ENCODE measurements at regions not wholly inside any gene's neighbourhood (a gene's known extent, or its start where the extent isn't known, plus 50 kb on each side); places are given as distances from the start of the nearest gene placed in this dataset.

DNA sequence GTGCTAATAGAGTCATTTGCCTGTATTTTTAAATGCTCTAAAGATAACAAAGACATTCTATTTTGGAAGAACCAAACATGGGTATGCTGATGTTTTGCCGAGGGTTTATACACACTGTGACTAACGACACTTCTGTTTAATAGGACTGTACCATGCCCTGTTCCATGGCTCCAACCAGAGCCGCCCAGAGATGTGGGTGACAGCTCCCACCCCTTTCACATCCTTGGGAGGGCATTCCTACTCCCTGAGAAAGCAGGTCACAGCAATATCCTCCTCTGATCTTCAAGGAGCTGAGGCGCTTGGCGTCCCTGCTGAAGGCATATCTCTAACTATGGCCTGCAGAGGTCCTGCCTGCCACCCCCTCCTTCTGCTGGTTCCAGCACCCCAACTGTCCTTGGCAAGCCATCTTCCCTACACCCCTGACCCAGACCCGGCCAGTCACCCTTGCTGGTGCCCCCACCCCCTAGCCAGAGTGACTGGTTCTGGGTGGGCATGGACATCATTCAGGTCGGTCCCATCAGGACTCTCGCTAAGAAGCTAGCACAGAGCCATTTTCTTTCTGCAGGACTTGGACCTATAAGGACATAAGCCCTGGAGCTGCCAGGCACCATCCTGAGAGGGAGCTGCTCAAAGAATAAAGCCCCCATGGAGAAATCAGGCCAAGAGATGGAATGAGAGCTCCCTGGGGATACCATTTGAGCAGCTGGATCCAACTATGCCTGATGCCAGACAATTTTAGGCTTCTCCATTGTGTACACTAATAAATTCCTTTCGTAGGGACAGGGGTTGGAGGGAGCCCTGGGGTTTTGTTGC is 381.3 kb downstream of the CTTN start:
- Histone ChIP-seq H3K4me3 (ENCODE audit: low read length) (no peak overlapping the region), H3K4me1 (ENCODE audit: control insufficient read depth, insufficient read depth, low read length) (no peaks in the 10 kb centered on the region), H3K36me3 (ENCODE audit: control insufficient read depth, insufficient read depth, low read length) (no peaks in the 10 kb centered on the region), H3K9me3 (ENCODE audit: control insufficient read depth, low read length) (no peaks in the 10 kb centered on the region), H3K9ac (ENCODE audit: low read length) (no peak overlapping the region), H3K27me3 (ENCODE audit: control insufficient read depth, insufficient read depth, low read length) (no peaks in the 10 kb centered on the region)

DNA sequence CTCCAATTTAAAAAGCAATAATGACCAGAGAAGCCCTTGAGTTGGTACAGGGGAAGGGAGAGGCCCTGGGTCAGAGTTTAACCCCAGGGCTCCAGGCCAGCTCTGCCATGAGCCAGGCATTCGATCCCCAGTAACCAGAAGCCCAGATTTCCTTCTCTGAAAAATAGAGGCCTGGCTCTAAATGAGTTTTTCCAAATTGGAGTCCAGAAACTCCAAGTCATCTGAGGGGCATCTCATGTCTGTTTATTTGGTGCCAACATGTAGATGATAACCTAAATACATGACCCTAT is 381.9 kb downstream of the CTTN start:
- Histone ChIP-seq H3K36me3 (ENCODE audit: control insufficient read depth, insufficient read depth, low read length) (no peaks in the 10 kb centered on the region), H3K4me1 (ENCODE audit: control insufficient read depth, insufficient read depth, low read length) (no peaks in the 10 kb centered on the region), H3K27me3 (ENCODE audit: control insufficient read depth, insufficient read depth, low read length) (no peaks in the 10 kb centered on the region), H3K4me3 (ENCODE audit: low read length) (no peak overlapping the region), H3K9ac (ENCODE audit: low read length) (no peak overlapping the region), H3K9me3 (ENCODE audit: control insufficient read depth, low read length) (no peaks in the 10 kb centered on the region)

DNA sequence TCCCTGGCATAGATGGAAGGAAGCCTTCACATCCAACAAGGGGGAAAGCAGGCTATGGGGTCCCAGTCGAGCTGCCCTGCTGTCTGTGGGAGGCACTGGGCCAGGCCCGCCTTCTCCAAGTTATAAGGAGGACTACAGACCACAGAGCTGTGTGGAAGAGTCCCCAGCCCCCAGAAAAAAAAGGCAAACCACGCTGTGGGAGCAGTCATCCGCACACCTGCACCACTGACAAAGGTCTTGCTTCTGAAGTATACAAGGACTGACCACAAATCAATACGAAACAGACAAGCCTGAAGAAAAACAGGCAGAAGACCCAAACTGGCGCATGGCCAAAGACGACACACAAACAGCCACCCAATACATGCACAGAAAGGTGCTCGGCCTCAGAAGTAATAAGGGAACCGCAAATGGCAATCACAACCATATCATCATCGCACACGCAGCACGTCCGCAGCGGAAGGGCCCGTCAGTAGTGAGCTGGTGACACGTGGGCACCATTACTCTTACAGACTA is 384.1 kb downstream of the CTTN start:
- Histone ChIP-seq H3K4me1 (ENCODE audit: control insufficient read depth, insufficient read depth, low read length) (no peaks in the 10 kb centered on the region), H3K27me3 (ENCODE audit: control insufficient read depth, insufficient read depth, low read length) (no peaks in the 10 kb centered on the region), H3K9ac (ENCODE audit: low read length) (no peak overlapping the region), H3K4me3 (ENCODE audit: low read length) (no peak overlapping the region), H3K36me3 (ENCODE audit: control insufficient read depth, insufficient read depth, low read length) (no peaks in the 10 kb centered on the region), H3K9me3 (ENCODE audit: control insufficient read depth, low read length) (no peaks in the 10 kb centered on the region)

DNA sequence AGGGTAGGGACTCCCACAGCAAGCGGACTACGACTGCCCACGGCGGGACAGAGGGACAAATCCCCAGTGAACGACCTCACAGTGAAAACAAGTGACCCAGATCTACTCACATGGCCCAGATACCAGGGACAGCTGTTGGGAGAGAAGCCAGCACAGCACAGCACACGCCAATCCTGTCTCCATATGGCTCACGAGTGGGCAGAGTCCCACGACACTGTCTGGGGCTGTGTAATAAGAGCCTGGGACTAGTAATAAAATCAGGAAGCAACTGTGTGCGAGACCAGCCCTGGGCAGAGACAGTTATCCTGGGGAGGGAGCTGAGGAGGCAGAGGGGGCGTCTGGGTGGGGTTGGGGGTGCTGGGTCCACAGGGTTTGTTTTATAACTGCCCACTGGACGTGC is 385.0 kb downstream of the CTTN start:
- Histone ChIP-seq H3K36me3 (ENCODE audit: control insufficient read depth, insufficient read depth, low read length) (no peaks in the 10 kb centered on the region), H3K4me3 (ENCODE audit: low read length) (no peak overlapping the region), H3K9me3 (ENCODE audit: control insufficient read depth, low read length) (no peaks in the 10 kb centered on the region), H3K27me3 (ENCODE audit: control insufficient read depth, insufficient read depth, low read length) (no peaks in the 10 kb centered on the region), H3K4me1 (ENCODE audit: control insufficient read depth, insufficient read depth, low read length) (no peaks in the 10 kb centered on the region), H3K9ac (ENCODE audit: low read length) (no peak overlapping the region)

DNA sequence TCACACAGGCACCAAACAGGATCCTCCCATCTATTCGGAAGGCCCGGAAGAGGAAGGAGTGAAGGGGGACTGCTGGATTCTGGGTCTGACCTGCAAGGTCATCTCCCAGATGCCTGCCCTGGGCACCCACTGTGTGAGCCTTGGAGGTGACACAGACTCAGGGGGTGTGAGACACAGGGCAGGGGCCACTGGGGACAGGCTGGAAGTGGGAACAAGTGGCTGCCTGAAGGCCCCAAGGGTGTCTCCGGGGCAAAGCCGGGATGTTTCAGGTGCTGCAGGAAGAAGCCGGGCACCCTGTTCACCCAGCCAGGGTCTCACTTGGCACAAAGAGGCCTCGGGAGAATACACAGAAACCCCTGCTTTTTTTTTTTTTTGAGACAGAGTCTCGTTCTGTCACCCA is 385.5 kb downstream of the CTTN start:
- Histone ChIP-seq H3K27me3 (ENCODE audit: control insufficient read depth, insufficient read depth, low read length) (no peaks in the 10 kb centered on the region), H3K4me1 (ENCODE audit: control insufficient read depth, insufficient read depth, low read length) (no peaks in the 10 kb centered on the region), H3K36me3 (ENCODE audit: control insufficient read depth, insufficient read depth, low read length) (no peaks in the 10 kb centered on the region), H3K4me3 (ENCODE audit: low read length) (no peak overlapping the region), H3K9ac (ENCODE audit: low read length) (no peak overlapping the region), H3K9me3 (ENCODE audit: control insufficient read depth, low read length) (no peaks in the 10 kb centered on the region)

DNA sequence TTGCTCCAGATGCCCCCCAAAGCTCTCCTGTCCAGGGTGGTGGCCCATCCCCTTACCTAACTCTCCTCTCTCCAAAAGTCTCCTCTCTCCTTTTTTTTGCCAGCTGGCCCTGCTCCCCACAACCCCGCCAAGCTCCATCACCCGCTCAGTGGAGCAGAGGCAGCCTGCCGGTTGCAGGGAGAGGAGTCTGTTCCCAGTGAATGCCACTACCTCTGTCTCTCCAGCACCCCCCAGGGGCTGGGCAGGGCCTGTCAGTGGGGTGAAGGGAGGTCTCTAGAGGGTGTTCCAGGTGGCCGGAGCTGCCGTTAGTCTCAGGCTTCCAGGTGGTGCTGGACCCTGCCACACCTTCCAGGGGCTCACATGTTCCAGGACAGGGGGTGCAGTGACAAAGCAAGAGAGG is 387.0 kb downstream of the CTTN start:
- Histone ChIP-seq H3K9me3 (ENCODE audit: control insufficient read depth, low read length) (no peaks in the 10 kb centered on the region), H3K4me3 (ENCODE audit: low read length) (no peak overlapping the region), H3K4me1 (ENCODE audit: control insufficient read depth, insufficient read depth, low read length) (no peaks in the 10 kb centered on the region), H3K9ac (ENCODE audit: low read length) (no peak overlapping the region), H3K27me3 (ENCODE audit: control insufficient read depth, insufficient read depth, low read length) (no peaks in the 10 kb centered on the region), H3K36me3 (ENCODE audit: control insufficient read depth, insufficient read depth, low read length) (no peaks in the 10 kb centered on the region)

DNA sequence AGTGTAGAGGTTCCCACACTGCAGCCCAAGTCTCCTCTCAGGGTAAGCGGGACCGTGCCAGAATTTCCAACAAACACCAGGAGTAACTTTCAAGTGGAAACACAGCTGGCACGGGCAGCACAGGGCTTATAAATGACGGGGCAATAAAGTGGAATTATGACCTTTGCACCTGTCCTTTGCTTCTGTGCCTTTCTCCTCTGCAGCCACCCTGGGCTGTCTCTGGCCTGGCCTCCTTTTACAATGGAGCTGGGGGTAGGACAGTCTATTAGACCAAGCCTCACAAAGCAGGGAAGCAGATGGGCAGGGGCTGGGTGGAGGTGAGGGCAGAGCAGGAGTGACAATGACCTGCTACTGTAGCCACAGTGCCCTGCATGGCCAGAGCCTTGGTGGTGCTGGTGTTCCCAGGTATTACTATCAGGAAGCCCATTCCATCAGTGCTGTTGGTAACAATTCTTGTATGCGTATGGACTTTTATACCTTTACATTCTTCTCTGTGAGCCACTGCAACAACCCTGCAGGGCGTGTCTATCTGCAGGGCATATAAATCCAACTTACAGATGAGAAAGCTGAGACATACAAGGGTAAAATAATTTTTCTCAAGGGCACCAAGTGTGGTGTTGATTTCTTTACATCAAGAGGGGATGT is 387.8 kb downstream of the CTTN start:
- Histone ChIP-seq H3K36me3 (ENCODE audit: control insufficient read depth, insufficient read depth, low read length) (no peaks in the 10 kb centered on the region), H3K9me3 (ENCODE audit: control insufficient read depth, low read length) (no peaks in the 10 kb centered on the region), H3K9ac (ENCODE audit: low read length) (no peak overlapping the region), H3K4me3 (ENCODE audit: low read length) (no peak overlapping the region), H3K27me3 (ENCODE audit: control insufficient read depth, insufficient read depth, low read length) (no peaks in the 10 kb centered on the region), H3K4me1 (ENCODE audit: control insufficient read depth, insufficient read depth, low read length) (no peaks in the 10 kb centered on the region)

DNA sequence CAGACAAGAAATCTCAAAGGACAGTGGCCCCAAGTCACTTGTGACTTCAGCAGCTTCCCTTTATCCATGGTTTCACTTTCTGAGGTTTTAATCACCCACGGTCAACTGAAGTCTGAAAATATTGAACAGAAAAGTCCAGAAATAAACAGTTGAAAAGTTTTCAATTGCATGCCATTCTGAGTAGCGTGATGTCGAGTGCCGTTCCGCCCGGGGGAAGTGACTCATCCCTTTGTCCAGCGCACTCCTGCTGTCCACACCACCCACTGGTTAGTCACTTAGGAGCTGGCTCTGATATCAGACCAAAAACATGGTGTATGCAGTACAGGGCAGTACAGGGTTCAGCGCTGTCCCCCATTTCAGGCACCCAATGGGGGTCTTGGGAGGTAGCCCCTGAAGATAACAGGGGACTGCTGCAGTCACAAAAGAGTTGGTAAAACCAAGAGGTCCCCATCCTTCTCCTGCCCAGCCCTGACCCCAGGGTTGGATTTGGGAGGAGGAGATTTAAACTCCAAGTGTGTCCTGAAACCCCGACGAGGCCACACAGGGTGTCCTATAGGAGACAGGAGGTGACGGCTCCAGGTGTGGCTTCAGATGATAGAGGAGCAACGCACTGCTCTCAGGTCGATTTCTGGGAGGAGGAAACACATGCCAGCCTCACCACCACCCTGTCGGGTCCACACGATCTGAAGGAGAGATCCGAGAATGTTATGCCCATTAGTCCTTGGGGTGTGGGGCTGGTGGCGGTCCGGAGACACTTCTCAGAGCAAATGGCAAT is 390.1 kb downstream of the CTTN start:
- H3K4me3 ChIP-seq (ENCODE audit: low read length), result no peak overlapping the region
- no peaks in the 10 kb centered on the region for H3K9me3 ChIP-seq (ENCODE audit: control insufficient read depth, low read length)
- H3K36me3 ChIP-seq (ENCODE audit: control insufficient read depth, insufficient read depth, low read length), result no peaks in the 10 kb centered on the region
- no peak overlapping the region for H3K9ac ChIP-seq (ENCODE audit: low read length)
- H3K4me1 ChIP-seq (ENCODE audit: control insufficient read depth, insufficient read depth, low read length), result no peaks in the 10 kb centered on the region
- H3K27me3 ChIP-seq (ENCODE audit: control insufficient read depth, insufficient read depth, low read length), result no peaks in the 10 kb centered on the region

DNA sequence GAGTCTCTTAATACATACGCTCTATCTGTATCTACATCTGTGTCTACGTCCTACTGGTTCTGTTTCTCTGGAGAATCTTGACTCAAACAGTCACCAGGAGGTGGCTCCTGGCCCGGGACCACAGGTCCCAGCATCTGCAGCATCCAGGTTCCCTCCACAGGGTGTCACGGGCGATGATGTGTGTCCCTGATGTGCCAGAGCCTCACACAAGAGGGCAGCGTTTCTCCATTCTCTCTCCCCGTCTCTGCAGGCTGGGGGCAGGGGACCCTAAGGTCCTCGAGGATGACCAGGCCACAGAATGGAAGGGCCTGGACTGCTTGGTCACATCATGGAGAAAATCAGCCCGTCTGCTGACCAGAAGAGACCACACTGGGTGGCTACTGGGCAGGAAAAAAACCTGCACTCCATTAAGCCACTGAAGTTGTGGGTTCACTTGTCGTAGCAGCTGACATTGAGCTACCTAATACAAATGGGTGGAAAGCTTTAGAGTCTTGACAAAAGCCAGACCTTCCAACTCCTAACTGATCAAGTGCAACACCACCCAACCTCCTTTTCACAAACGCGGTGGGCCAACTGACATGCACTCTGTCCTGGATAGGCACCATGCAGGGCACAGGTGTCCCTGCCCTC is 392.5 kb downstream of the CTTN start:
- H3K4me3 ChIP-seq (ENCODE audit: low read length), result no peak overlapping the region
- no peaks in the 10 kb centered on the region for H3K27me3 ChIP-seq (ENCODE audit: control insufficient read depth, insufficient read depth, low read length)
- no peaks in the 10 kb centered on the region for H3K4me1 ChIP-seq (ENCODE audit: control insufficient read depth, insufficient read depth, low read length)
- H3K9me3 ChIP-seq (ENCODE audit: control insufficient read depth, low read length), result no peaks in the 10 kb centered on the region
- H3K36me3 ChIP-seq (ENCODE audit: control insufficient read depth, insufficient read depth, low read length), result no peaks in the 10 kb centered on the region
- H3K9ac ChIP-seq (ENCODE audit: low read length), result no peak overlapping the region

DNA sequence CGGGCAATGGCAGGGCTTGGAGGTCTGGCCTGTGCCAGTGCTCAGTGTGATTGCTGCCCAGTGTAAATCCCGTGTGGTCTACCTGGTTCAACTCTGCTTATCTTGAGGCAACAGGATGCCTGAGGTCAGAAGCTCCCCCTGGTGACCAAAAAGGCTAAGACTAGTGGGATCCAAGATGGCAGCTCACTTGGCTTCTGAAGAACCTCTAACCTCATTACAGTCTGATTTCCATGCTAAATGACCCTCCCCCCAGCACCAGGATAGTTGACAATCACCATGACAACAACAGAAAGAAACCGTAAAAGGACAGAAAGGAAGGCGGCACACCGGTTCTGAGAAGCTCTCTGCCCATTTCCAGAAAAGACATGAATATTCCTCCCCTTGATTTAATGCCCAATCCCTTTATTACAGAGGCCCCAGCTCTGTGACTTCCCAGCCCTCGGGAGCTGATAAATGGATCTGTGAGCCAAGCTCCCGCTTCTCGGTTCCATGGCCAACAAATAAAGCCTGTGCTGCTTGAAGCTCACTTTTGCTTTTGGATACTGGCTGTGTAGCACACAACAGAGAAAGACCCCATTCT is 398.4 kb downstream of the CTTN start:
- Histone ChIP-seq H3K9me3 (ENCODE audit: control insufficient read depth, low read length) (no peaks in the 10 kb centered on the region), H3K4me1 (ENCODE audit: control insufficient read depth, insufficient read depth, low read length) (no peaks in the 10 kb centered on the region), H3K36me3 (ENCODE audit: control insufficient read depth, insufficient read depth, low read length) (no peaks in the 10 kb centered on the region), H3K27me3 (ENCODE audit: control insufficient read depth, insufficient read depth, low read length) (no peaks in the 10 kb centered on the region), H3K4me3 (ENCODE audit: low read length) (no peak overlapping the region), H3K9ac (ENCODE audit: low read length) (no peak overlapping the region)

DNA sequence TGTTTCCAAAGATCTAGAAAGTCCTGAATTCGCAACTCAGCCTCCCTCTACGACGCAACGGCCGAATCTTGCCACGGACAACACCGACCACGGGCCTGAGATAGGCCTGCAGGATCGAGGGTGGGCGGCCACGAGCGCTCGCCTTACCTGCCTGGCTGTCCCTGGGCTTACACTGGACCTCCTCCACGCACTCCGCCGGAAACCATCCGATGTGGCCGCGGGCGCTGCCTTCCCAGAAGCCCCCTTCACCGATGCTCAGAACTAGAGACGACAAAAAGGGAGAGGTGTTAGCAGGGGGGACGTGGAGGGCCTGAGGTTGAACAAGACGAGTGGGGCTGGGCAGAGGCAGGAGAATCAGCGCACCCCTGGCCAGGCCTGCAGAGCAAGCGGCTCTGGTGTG is 400.0 kb downstream of the CTTN start:
- no peak overlapping the region for H3K4me3 ChIP-seq (ENCODE audit: low read length)
- H3K9ac ChIP-seq (ENCODE audit: low read length), result no peak overlapping the region
- no peaks in the 10 kb centered on the region for H3K4me1 ChIP-seq (ENCODE audit: control insufficient read depth, insufficient read depth, low read length)
- no peaks in the 10 kb centered on the region for H3K36me3 ChIP-seq (ENCODE audit: control insufficient read depth, insufficient read depth, low read length)
- H3K27me3 ChIP-seq (ENCODE audit: control insufficient read depth, insufficient read depth, low read length), result no peaks in the 10 kb centered on the region
- no peaks in the 10 kb centered on the region for H3K9me3 ChIP-seq (ENCODE audit: control insufficient read depth, low read length)

All from mucosa of stomach (tissue), 1 donor.